Rectal smooth muscle tissue (tissue), 1 donor: ENCODE measurements at regions not wholly inside any gene's neighbourhood (a gene's known extent, or its start where the extent isn't known, plus 50 kb on each side); places are given as distances from the start of the nearest gene placed in this dataset.
"Not testable (repeated sequence)": the region's sequence is repeated elsewhere in the genome, so short reads cannot be mapped to it uniquely, and the experiment has no call there.

Source experiments
- H3K27ac ChIP-seq: one replicate; pipeline ENCODE4 v1.7.0; 2013; ENCODE audit warnings: low read depth, low read length, inconsistent platforms
- H3K27me3 ChIP-seq: one replicate; pipeline ENCODE4 v1.7.0; 2013; ENCODE audit warnings: low read length; ENCODE audit not compliant: control insufficient read depth, insufficient read depth
- H3K36me3 ChIP-seq: one replicate; pipeline ENCODE4 v1.7.0; 2013; ENCODE audit warnings: low read length; ENCODE audit not compliant: control insufficient read depth, insufficient read depth
- H3K4me1 ChIP-seq: one replicate; pipeline ENCODE4 v1.7.0; 2013; ENCODE audit warnings: low read length; ENCODE audit not compliant: control insufficient read depth, insufficient read depth
- H3K4me3 ChIP-seq: one replicate; pipeline ENCODE4 v1.7.0; 2013; ENCODE audit warnings: low read length
- H3K9ac ChIP-seq: one replicate; pipeline ENCODE4 v1.7.0; 2013; ENCODE audit warnings: low read length

DNA sequence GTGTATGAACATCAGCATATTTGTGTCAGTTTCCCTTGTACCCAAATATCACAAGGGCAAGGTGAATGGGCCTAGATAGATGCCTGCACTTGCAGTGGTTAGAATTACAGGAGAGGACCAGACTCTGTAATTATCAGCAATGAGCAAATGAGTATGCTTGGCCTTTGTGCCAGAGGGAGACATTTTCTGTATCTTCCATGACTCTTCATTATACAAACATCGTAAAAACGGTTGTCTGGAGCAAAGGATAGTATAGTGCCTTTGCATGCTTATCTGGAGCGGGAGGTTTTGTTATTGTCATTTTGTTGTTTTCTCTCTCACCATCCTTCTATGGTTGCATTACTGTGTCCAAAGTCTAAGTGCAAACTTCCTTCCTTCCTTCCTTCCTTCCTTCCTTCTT is 1568.5 kb upstream of the NUDT12 start:
- H3K27ac ChIP-seq: no peak overlapping the region

DNA sequence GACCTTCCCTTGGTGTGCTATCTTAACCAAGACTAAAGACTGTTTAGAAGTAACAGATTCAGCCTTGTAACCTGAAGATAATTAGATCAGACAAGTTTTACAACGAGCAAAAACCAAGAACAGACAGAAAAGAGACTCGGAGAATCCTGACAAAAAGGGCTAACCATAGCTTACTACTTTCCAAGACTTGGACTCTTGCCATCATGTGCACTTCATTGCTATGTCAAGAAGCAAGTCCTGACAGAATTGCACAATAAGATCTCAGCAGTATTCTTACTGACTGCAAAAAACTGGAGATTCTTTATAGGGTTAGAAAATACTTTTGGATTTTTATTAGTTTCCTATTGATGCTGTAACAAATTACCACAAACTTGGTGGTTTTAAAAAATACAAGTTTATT is 1539.0 kb upstream of the NUDT12 start:
- Histone ChIP-seq H3K36me3 (no peaks in the 10 kb centered on the region), H3K4me3 (no peak overlapping the region), H3K27ac (no peak overlapping the region), H3K27me3 (no peaks in the 10 kb centered on the region), H3K9ac (no peak overlapping the region), H3K4me1 (no peaks in the 10 kb centered on the region)

More for the DNA sequence above, 1568.5 kb upstream of the NUDT12 start:
- H3K9ac ChIP-seq: no peak overlapping the region
- no peaks in the 10 kb centered on the region for H3K36me3 ChIP-seq
- H3K4me3 ChIP-seq: no peak overlapping the region
- H3K4me1 ChIP-seq: no peaks in the 10 kb centered on the region
- no peaks in the 10 kb centered on the region for H3K27me3 ChIP-seq

GRCh38 chr5:105088961-105089360 is 1526.4 kb upstream of the NUDT12 start:
- H3K4me1 ChIP-seq: no peaks in the 10 kb centered on the region
- H3K9ac ChIP-seq: no peak overlapping the region
- no peak overlapping the region for H3K27ac ChIP-seq
- no peaks in the 10 kb centered on the region for H3K27me3 ChIP-seq
- no peaks in the 10 kb centered on the region for H3K36me3 ChIP-seq
- H3K4me3 ChIP-seq: no peak overlapping the region

DNA sequence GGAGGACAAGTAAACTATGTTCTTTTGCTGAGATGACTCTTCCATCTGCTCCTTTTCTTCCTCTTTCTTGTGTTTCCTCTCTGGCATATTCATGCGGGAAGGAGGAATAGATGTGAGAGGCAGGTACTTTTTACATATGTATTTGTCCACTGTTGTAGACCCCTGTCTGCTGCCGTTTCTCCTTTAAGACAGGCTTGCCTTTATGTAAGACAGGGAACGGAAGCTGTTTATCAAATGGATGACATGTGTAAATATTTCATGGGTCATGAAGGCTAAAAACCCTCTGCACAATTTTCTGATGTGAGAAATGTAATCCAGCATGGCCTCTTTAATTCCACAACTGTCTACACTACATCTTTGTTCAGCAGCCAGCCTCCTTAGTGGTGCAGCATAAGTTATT is 1525.5 kb upstream of the NUDT12 start:
- Histone ChIP-seq H3K27ac (no peak overlapping the region), H3K4me1 (no peaks in the 10 kb centered on the region), H3K36me3 (no peaks in the 10 kb centered on the region), H3K27me3 (no peaks in the 10 kb centered on the region), H3K4me3 (no peak overlapping the region), H3K9ac (no peak overlapping the region)

DNA sequence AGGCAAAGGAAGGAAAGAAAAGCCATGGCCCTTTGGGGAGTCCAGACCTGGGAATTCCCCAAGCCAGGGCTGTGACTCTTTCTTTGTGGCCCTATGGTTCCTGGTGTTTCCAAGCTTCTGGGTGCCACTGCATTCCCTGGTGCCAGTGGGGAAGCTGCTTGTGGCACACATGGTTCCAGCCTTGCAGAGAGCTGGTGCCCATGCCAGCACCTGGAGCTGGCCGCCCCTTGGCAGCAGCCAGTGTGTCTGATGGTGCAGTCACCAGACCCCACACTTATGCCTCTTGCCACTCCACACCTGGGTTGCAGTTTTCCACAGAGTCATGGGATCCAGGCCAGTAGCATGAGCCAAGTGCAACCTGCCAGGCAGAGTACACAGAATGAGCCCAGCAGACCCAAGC is 1495.3 kb upstream of the NUDT12 start:
- Histone ChIP-seq H3K36me3 (no peaks in the 10 kb centered on the region), H3K4me3 (no peak overlapping the region), H3K27me3 (no peaks in the 10 kb centered on the region), H3K27ac (no peak overlapping the region), H3K9ac (no peak overlapping the region), H3K4me1 (no peaks in the 10 kb centered on the region)

DNA sequence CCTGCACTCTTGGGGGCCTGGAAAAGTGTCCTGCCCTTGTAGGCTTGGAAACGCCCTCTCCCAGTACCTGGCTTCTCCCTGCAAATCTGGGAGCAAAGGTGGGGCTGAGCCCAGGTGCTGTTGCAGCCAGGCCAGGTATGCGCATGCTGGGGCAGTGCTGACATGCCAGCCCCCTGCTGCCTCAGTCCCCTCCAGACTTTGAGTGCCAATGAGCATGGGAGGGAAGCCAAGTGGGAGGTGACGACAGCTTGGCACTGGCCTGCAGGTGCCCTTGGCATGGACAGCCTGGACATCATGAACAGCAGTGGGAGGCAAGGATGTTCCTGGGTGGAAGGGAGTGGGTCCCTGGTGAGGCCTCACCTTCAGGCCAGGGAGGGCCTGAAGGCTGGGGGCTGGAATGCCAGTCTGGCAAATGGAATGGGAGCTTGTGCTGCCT is 1494.4 kb upstream of the NUDT12 start:
- Histone ChIP-seq H3K27me3 (no peaks in the 10 kb centered on the region), H3K27ac (no peak overlapping the region), H3K4me1 (no peaks in the 10 kb centered on the region), H3K4me3 (no peak overlapping the region), H3K36me3 (no peaks in the 10 kb centered on the region), H3K9ac (no peak overlapping the region)

DNA sequence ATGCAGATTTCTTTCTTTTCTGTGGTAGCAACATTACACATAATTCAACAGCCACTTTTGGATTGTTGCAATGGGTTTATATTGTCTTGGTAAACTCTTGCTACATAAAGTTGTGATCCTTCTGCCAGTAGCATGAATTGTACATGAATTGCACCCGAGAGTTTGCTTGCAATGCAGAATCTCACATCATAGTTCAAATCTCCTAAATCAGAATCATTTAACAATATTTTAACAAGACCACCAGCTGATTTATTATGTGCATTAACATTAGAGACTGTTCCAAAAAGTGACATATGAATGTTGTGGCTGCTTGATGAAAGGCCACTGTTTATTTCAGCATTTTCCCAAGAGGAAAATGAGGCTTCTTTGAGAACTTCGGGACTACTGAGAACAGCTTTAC is 1491.8 kb upstream of the NUDT12 start:
- no peak overlapping the region for H3K27ac ChIP-seq
- no peak overlapping the region for H3K4me3 ChIP-seq
- H3K9ac ChIP-seq: no peak overlapping the region

DNA sequence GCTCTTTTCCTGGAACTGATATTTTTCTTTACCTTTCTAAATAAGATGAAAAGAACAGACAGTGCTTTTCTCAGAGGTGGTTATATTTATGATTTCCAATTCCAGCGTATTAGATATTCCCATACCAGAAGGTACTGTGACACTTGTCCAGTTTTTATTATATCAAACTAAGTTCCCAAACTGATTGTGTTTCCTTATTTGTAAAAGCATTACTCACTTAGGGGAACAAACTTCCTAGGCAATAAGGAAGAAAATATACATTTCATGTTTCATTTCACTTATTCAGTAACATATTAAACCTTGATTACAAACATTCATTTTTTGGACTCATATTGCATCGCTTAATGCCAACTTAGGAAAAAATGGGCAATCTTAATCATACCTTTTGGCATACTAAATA is 1480.0 kb upstream of the NUDT12 start:
- H3K4me3 ChIP-seq: no peak overlapping the region
- no peaks in the 10 kb centered on the region for H3K36me3 ChIP-seq
- H3K9ac ChIP-seq: no peak overlapping the region
- no peaks in the 10 kb centered on the region for H3K27me3 ChIP-seq
- no peak overlapping the region for H3K27ac ChIP-seq
- no peaks in the 10 kb centered on the region for H3K4me1 ChIP-seq

More for the DNA sequence above, 1491.8 kb upstream of the NUDT12 start:
- Histone ChIP-seq H3K4me1 (no peaks in the 10 kb centered on the region), H3K36me3 (no peaks in the 10 kb centered on the region), H3K27me3 (no peaks in the 10 kb centered on the region)

DNA sequence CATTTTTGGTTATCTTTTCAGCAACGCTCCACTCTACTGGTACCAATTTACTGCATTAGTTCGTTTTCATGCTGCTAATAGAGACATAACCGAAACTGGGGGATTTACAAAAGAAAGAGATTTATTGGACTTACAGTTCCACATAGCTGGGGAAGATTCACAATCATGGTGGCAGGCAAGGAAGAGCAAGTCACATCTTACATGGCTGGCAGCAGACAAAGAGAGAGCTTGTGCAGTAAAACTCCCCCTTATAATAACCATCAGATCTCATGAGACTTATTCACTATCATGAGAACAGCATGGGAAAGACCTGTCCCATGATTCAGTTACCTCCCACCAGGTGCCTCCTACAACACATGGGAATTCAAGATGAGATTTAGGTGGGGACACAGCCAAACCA is 1474.2 kb upstream of the NUDT12 start:
- H3K9ac ChIP-seq, H3K4me3 ChIP-seq, H3K4me1 ChIP-seq, H3K36me3 ChIP-seq, H3K27me3 ChIP-seq, H3K27ac ChIP-seq: not testable (repeated sequence)

DNA sequence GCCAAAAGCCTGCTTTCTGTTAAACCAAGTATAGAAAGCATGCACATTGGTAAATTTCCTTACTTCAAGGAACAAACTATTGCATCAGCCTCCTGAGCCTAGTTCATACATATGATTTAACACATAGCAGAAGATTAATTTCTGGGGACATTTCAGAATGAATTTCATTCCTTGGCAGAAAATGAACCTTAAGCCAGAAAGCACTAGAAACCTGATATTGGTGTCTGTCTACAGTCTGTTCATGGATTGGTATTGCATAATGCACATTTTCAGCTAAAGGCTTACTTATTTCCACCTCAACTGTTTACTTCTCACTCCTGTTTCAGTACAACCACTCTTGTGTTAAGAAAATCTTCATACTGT is 1471.8 kb upstream of the NUDT12 start:
- Histone ChIP-seq H3K36me3 (no peaks in the 10 kb centered on the region), H3K4me3 (no peak overlapping the region), H3K4me1 (peaks cover 2% of the 10 kb centered on the region), H3K27ac (no peak overlapping the region), H3K27me3 (no peaks in the 10 kb centered on the region), H3K9ac (no peak overlapping the region)

GRCh38 chr5:105033637-105034400 is 1471.2 kb upstream of the NUDT12 start:
- Histone ChIP-seq H3K4me3 (no peak overlapping the region), H3K36me3 (no peaks in the 10 kb centered on the region), H3K27ac (no peak overlapping the region), H3K27me3 (no peaks in the 10 kb centered on the region), H3K4me1 (peaks cover 2% of the 10 kb centered on the region), H3K9ac (no peak overlapping the region)

- Histone ChIP-seq H3K4me3 (no peak overlapping the region), H3K27me3 (no peaks in the 10 kb centered on the region), H3K27ac (no peak overlapping the region), H3K4me1 (peaks cover 2% of the 10 kb centered on the region), H3K9ac (no peak overlapping the region), H3K36me3 (no peaks in the 10 kb centered on the region)
Measured at GRCh38 chr5:105032917-105033316, 1470.3 kb upstream of the NUDT12 start.

DNA sequence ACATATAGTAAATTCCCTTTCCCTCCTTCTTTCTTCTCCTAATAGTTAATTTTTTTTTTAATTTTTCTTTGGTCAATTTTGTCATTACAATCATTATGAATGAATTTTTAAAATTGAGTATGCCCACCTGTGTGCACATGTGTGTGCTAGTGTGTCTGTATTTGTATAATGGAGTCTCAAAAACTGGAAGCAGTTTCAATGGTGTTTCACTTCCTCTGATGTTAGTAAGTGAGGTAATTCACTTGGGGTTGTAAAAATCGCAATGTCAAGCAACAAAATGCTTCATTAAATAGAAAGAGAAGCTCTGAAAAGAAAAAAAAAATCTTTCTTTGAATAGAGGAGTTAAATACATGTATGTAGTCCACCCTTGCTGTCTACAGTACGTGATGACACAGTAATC is 1467.6 kb upstream of the NUDT12 start:
- Histone ChIP-seq H3K4me3 (no peak overlapping the region), H3K36me3 (no peaks in the 10 kb centered on the region), H3K9ac (no peak overlapping the region), H3K27me3 (no peaks in the 10 kb centered on the region), H3K4me1 (peaks cover 2% of the 10 kb centered on the region), H3K27ac (no peak overlapping the region)
